ENCODE measurements at regions not wholly inside any gene's neighbourhood (a gene's known extent, or its start where the extent isn't known, plus 50 kb on each side); places are given as distances from the start of the nearest gene placed in this dataset.

- no peak for DNase-seq (ENCODE audit: extremely low read depth in 1 of 4, low spot score in 3 of 4)
- Histone ChIP-seq H3K4me1 (replicated peaks in 1 of 2; ENCODE audit: control insufficient read depth in 2 of 2, insufficient read depth in 2 of 2, low read length in 2 of 2) (no peaks in the 10 kb centered on the region), H3K27ac (ENCODE audit: extremely low read depth, low read depth, low read length) (no peak overlapping the region), H4K20me1 (replicated peaks; ENCODE audit: control insufficient read depth, insufficient read depth, low read length) (no peaks in the 10 kb centered on the region), H3K79me2 (ENCODE audit: control insufficient read depth, insufficient read depth, low read length) (no peaks in the 10 kb centered on the region), H3K27me3 (ENCODE audit: control insufficient read depth in 2 of 2, insufficient read depth in 2 of 2, low read length in 2 of 2) (no peaks in the 10 kb centered on the region), H3K36me3 (ENCODE audit: control insufficient read depth, insufficient read depth, low read length) (no peaks in the 10 kb centered on the region), H3K4me2 (ENCODE audit: insufficient read depth, low read length) (no peak overlapping the region), H3K9me3 (replicated peaks; ENCODE audit: control insufficient read depth, insufficient read depth, low read depth, low read length) (no peaks in the 10 kb centered on the region), H3K9me1 (ENCODE audit: control insufficient read depth, insufficient read depth, low read length) (no peaks in the 10 kb centered on the region), H3K4me3 (no peak overlapping the region), H3K9ac (ENCODE audit: insufficient read depth in 1 of 2, low read depth in 2 of 2, low read length in 2 of 2) (no peak overlapping the region), H2AFZ (ENCODE audit: low read depth, low read length) (no peak overlapping the region)
- ChIA-PET CTCF (ENCODE audit: low intra/inter-chr PET ratio) (no interaction called here), POLR2A (interaction anchor here (0.6 kb wide), 1 partner anchor 635 kb away, joined by 3 read pairs; no protein-coding TSS in a partner anchor)
- WGBS (ENCODE audit: insufficient coverage, low coverage, missing lambda C conversion rate), result 0% methylated on average over 1 of the region's 1 CpG
- no peak for TF ChIP-seq HMG20B (CRISPR knock-in tag; IDR thresholded peaks at IDR 0.05)
- TF ChIP-seq TOE1 (IDR thresholded peaks at IDR 0.05; ENCODE audit: borderline replicate concordance), result no peak
- no peak for TF ChIP-seq TOE1 (CRISPR knock-in tag; IDR thresholded peaks at IDR 0.05; ENCODE audit: borderline replicate concordance, low read depth)
- no peak for TF ChIP-seq KAT7 (CRISPR knock-in tag; IDR thresholded peaks at IDR 0.05; ENCODE audit: borderline replicate concordance)
- no peak for TF ChIP-seq ZNF23 (CRISPR knock-in tag; IDR thresholded peaks at IDR 0.05)
- TF ChIP-seq ZNF696 (CRISPR knock-in tag; conservative IDR thresholded peaks at IDR 0.05), result no peak
- TF ChIP-seq ZNF764 (CRISPR knock-in tag; IDR thresholded peaks at IDR 0.05; ENCODE audit: low read depth), result no peak
- no peak for TF ChIP-seq PTRF (tag; IDR thresholded peaks at IDR 0.05)
- TF ChIP-seq ZNF584 (CRISPR knock-in tag; IDR thresholded peaks at IDR 0.05; ENCODE audit: low read depth), result no peak
- TF ChIP-seq PHTF2 (CRISPR knock-in tag; IDR thresholded peaks at IDR 0.05), result no peak
- no peak for TF ChIP-seq MAFF (IDR thresholded peaks at IDR 0.05; ENCODE audit: low read length)
- no peak for TF ChIP-seq ZBTB5 (IDR thresholded peaks at IDR 0.05)
- in situ Hi-C loops (cut with MboI), result no loop called here
- BruUV-seq (replicated peaks), result no TSS peak
- intact Hi-C loops (cut with micrococcal nuclease), result no loop called here
- ATAC-seq, result no peak
- FAIRE-seq, result no peak
These were observed 665.6 kb upstream of the NECTIN3 start for GRCh38 chr3:110405830-110406585.

Measured in K562 (cell line).